ENCODE measurements at regions not wholly inside any gene's neighbourhood (a gene's known extent, or its start where the extent isn't known, plus 50 kb on each side); places are given as distances from the start of the nearest gene placed in this dataset.

DNA sequence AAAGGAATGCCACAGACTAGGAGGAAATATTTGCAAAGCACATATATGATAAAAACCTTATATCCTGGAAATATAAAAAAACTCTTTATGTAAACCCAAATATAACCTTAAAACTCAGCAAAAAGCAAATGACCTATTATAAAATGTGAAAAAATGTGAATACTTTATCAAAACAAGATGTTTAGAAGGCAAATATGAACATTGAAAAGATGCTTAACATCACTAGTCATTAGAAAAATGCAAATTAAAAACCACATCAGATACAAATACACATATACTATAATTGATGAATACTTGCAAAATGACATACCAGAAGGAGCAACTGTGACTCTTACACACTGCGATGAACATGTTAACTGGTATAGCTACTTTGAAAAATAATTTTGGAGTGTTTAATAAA is 511.2 kb upstream of the LRRC4C start:
- no peak for DNase-seq (ENCODE audit: low read depth)
- no peak for TF ChIP-seq CTCF (IDR thresholded peaks at IDR 0.05; ENCODE audit: control insufficient read depth, extremely low read depth, insufficient read depth)
- no peak overlapping the region for H3K4me3 ChIP-seq (ENCODE audit: low read depth, low read length)

GRCh38 chr11:41971592-41971991 is 512.1 kb upstream of the LRRC4C start:
- no peak for DNase-seq (ENCODE audit: low read depth)
- TF ChIP-seq CTCF (IDR thresholded peaks at IDR 0.05; ENCODE audit: control insufficient read depth, extremely low read depth, insufficient read depth), result no peak
- H3K4me3 ChIP-seq (ENCODE audit: low read depth, low read length), result no peak overlapping the region

GRCh38 chr11:41978945-41979344 is 519.5 kb upstream of the LRRC4C start:
- H3K4me3 ChIP-seq (ENCODE audit: low read depth, low read length), result no peak overlapping the region
- no peak for TF ChIP-seq CTCF (IDR thresholded peaks at IDR 0.05; ENCODE audit: control insufficient read depth, extremely low read depth, insufficient read depth)
- DNase-seq (ENCODE audit: low read depth), result no peak

- no peak overlapping the region for H3K4me3 ChIP-seq (ENCODE audit: low read depth, low read length)
- no peak for DNase-seq (ENCODE audit: low read depth)
- no peak for TF ChIP-seq CTCF (IDR thresholded peaks at IDR 0.05; ENCODE audit: control insufficient read depth, extremely low read depth, insufficient read depth)
Observed at GRCh38 chr11:41980741-41981140, 521.3 kb upstream of the LRRC4C start.

DNA sequence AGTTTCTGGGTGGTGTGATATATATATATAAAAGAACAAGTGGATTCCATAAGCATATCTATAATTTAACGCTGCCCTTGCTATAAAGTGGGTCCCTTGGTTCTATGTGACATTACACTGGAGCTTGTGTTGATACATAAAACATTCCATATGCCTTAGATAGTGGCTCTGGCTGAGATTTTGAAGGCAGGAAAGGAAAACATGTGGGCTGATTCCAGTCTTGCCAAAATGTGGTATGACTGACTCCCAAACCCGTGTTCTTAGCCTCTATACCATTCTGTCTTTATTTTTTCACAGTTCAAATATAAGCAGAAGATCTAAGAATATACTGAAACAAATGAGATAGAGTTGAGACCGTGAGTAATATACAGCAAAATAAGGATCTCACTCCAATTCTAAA is 522.8 kb upstream of the LRRC4C start:
- DNase-seq (ENCODE audit: low read depth), result no peak
- no peak overlapping the region for H3K4me3 ChIP-seq (ENCODE audit: low read depth, low read length)
- no peak for TF ChIP-seq CTCF (IDR thresholded peaks at IDR 0.05; ENCODE audit: control insufficient read depth, extremely low read depth, insufficient read depth)

GRCh38 chr11:41982975-41983374 is 523.5 kb upstream of the LRRC4C start:
- TF ChIP-seq CTCF (IDR thresholded peaks at IDR 0.05; ENCODE audit: control insufficient read depth, extremely low read depth, insufficient read depth), result no peak
- no peak for DNase-seq (ENCODE audit: low read depth)
- no peak overlapping the region for H3K4me3 ChIP-seq (ENCODE audit: low read depth, low read length)

DNA sequence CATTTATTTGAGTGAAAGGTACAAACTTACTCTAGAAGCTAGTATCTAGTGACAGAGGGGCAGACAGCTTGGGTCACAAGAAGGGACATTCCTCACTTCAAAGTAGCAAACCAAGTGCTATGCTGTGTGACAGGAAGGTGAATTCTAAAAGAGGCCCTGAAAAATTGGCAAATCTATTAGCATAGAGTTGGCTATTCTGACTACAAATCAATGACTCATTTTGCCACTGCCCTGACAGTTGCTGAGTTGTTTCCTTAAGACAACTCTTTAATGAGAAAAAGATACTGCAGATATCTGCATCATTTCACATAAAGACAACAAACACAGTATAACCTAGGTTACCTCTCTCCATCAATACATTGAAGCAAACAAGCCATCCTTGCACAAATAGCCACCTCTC is 524.0 kb upstream of the LRRC4C start:
- no peak overlapping the region for H3K4me3 ChIP-seq (ENCODE audit: low read depth, low read length)
- no peak for DNase-seq (ENCODE audit: low read depth)
- no peak for TF ChIP-seq CTCF (IDR thresholded peaks at IDR 0.05; ENCODE audit: control insufficient read depth, extremely low read depth, insufficient read depth)
